NCI-H446 treated with DMSO at 0.1 percent for 48 hours (cell line): ENCODE measurements at regions not wholly inside any gene's neighbourhood (a gene's known extent, or its start where the extent isn't known, plus 50 kb on each side); places are given as distances from the start of the nearest gene placed in this dataset.
A peak's percentile ranks its signal among the peaks of the same experiment; 100 is the strongest.

ENCODE experiments used
- DNase-seq: peaks from one replicate; lab custom pipeline; 2025; lab: John Stamatoyannopoulos, UW

GRCh38 chr13:75052616-75053015 is 429.4 kb downstream of the TBC1D4 start:
- DNase-seq, result no peak

- DNase-seq, result no peak
These were observed 431.4 kb downstream of the TBC1D4 start for GRCh38 chr13:75050419-75051046.

GRCh38 chr13:75049735-75050335 is 432.1 kb downstream of the TBC1D4 start:
- DNase-seq, result no peak

- DNase-seq, result no peak
These were observed 439.2 kb downstream of the TBC1D4 start for GRCh38 chr13:75042807-75043206.

- DNase-seq, result no peak
These were observed 443.4 kb downstream of the TBC1D4 start for GRCh38 chr13:75038393-75039113.

GRCh38 chr13:75025956-75026355 is 456.0 kb downstream of the TBC1D4 start:
- peak; percentile 5 for DNase-seq

GRCh38 chr13:75024602-75025001 is 457.4 kb downstream of the TBC1D4 start:
- DNase-seq, result no peak

GRCh38 chr13:75023609-75024008 is 458.4 kb downstream of the TBC1D4 start:
- DNase-seq, result no peak

- DNase-seq, result no peak
These were observed 460.8 kb downstream of the TBC1D4 start for GRCh38 chr13:75021151-75021550.

GRCh38 chr13:75016225-75016624 is 465.7 kb downstream of the TBC1D4 start:
- DNase-seq, result no peak

- no peak for DNase-seq
These were observed 468.2 kb downstream of the TBC1D4 start for GRCh38 chr13:75013818-75014217.

- no peak for DNase-seq
These were observed 471.0 kb downstream of the TBC1D4 start for GRCh38 chr13:75010941-75011340.

GRCh38 chr13:75008926-75009325 is 473.0 kb downstream of the TBC1D4 start:
- no peak for DNase-seq

- DNase-seq, result no peak
These were observed 491.0 kb downstream of the TBC1D4 start for GRCh38 chr13:74990992-74991391.

GRCh38 chr13:74987124-74987690 is 494.8 kb downstream of the TBC1D4 start:
- no peak for DNase-seq

GRCh38 chr13:74986609-74987008 is 495.4 kb downstream of the TBC1D4 start:
- DNase-seq, result no peak

- DNase-seq, result no peak
These were observed 502.3 kb downstream of the TBC1D4 start for GRCh38 chr13:74979703-74980102.

GRCh38 chr13:74978591-74978990 is 503.4 kb downstream of the TBC1D4 start:
- no peak for DNase-seq

- DNase-seq, result no peak
These were observed 504.5 kb downstream of the TBC1D4 start for GRCh38 chr13:74977498-74977897.

GRCh38 chr13:74975111-74975510 is 506.9 kb downstream of the TBC1D4 start:
- no peak for DNase-seq

- DNase-seq, result no peak
These were observed 507.8 kb downstream of the TBC1D4 start for GRCh38 chr13:74973935-74974879.

- DNase-seq, result no peak
These were observed 512.5 kb downstream of the TBC1D4 start for GRCh38 chr13:74969419-74969818.
